Thoracic aorta (tissue), 2 donors: ENCODE measurements at regions not wholly inside any gene's neighbourhood (a gene's known extent, or its start where the extent isn't known, plus 50 kb on each side); places are given as distances from the start of the nearest gene placed in this dataset.

Source experiments
- ATAC-seq: fragments of 150-250 bp; one replicate; pipeline ENCODE4 v1.8.0; 2017; ENCODE audit warnings: low read depth; ENCODE audit not compliant: insufficient number of reproducible peaks, low FRiP score
- DNase-seq: peaks from one replicate; pipeline ENCODE4 v3.0.0-alpha.2; 2020; ENCODE audit warnings: low spot score
- H3K27ac ChIP-seq, 2 donors: fragments of 200-600 bp; sonication (generic); 1 replicate in 1 of 2; 2 replicates in 1 of 2; pipeline ENCODE4 v1.5.1; 2016; ENCODE audit warnings: mild to moderate bottlenecking in 2 of 2, moderate library complexity in 2 of 2
- H3K27me3 ChIP-seq: fragments of 200-600 bp; sonication (generic); replicated peaks from 2 replicates; pipeline ENCODE4 v1.6.0; 2016; ENCODE audit warnings: mild to moderate bottlenecking; ENCODE audit not compliant: insufficient read depth
- H3K36me3 ChIP-seq: fragments of 200-600 bp; sonication (generic); one replicate; pipeline ENCODE4 v1.5.1; 2016
- H3K4me1 ChIP-seq, 2 donors: fragments of 200-600 bp; sonication (generic); 1 replicate in 1 of 2; 2 replicates in 1 of 2; pipeline versions ENCODE4 v1.5.1 to v1.6.0; 2016; ENCODE audit warnings: low read depth in 2 of 2, mild to moderate bottlenecking in 1 of 2; ENCODE audit not compliant: control insufficient read depth in 1 of 2
- H3K4me3 ChIP-seq: fragments of 200-600 bp; sonication (generic); 2 replicates; pipeline ENCODE4 v1.5.1; 2016; ENCODE audit warnings: mild to moderate bottlenecking
- H3K9me3 ChIP-seq: fragments of 200-600 bp; sonication (generic); 2 replicates; pipeline ENCODE4 v1.5.1; 2016
- TF ChIP-seq, protein P1 (sequence below): fragments of 200-600 bp; sonication (generic); IDR thresholded peaks from one replicate; pipeline ENCODE4 v1.5.1; 2019; ENCODE audit warnings: antibody characterized with exemption

DNA sequence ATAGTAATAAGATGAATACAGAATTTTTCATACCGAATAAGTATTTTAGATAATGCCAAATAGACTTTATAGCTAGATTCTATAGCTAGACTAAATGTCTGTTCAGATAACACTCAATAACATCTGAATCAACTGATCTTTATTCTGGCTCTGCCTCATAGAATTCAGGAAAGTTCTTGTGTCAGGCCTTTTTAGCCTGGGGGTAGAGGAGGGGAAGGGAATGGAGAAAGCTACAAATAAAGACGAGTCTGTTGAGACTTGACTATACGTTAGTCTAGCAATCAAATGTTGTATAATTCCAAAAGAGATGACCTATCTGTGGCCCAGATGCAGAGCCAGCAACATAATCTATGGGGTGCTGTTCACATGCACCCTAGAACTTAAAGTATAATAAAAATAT, 106.6 kb upstream of the ABI3BP start:
- ATAC-seq (no peak), DNase-seq (no peak)
- H3K36me3 ChIP-seq, result no peaks in the 10 kb centered on the region
- H3K4me3 ChIP-seq, result no peak overlapping the region
- TF ChIP-seq, protein P1, sequence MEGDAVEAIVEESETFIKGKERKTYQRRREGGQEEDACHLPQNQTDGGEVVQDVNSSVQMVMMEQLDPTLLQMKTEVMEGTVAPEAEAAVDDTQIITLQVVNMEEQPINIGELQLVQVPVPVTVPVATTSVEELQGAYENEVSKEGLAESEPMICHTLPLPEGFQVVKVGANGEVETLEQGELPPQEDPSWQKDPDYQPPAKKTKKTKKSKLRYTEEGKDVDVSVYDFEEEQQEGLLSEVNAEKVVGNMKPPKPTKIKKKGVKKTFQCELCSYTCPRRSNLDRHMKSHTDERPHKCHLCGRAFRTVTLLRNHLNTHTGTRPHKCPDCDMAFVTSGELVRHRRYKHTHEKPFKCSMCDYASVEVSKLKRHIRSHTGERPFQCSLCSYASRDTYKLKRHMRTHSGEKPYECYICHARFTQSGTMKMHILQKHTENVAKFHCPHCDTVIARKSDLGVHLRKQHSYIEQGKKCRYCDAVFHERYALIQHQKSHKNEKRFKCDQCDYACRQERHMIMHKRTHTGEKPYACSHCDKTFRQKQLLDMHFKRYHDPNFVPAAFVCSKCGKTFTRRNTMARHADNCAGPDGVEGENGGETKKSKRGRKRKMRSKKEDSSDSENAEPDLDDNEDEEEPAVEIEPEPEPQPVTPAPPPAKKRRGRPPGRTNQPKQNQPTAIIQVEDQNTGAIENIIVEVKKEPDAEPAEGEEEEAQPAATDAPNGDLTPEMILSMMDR, result no peak
- peaks cover 3 to 26% of the 10 kb centered on the region in 2 donors for H3K4me1 ChIP-seq
- no peak overlapping the region for H3K27ac ChIP-seq
- no peaks in the 10 kb centered on the region for H3K27me3 ChIP-seq
- no peaks in the 10 kb centered on the region for H3K9me3 ChIP-seq

DNA sequence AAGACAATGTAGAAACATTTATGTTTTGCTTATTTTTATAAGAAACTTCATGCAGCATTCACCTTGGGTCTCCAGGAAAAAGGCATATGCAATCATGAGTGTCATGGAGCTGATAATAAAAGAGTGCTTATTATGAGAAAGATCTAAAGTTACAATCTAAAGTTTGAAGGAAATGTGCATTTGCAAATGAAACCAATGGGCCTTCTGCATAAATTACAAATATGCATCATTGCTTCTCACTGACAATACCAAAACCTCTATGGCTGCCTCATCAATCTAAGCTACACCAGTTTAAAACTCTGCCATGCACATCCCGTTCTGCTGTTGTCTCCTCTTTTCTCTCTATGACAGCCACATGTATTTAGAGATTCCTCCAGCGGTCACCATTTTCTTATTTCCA, 103.2 kb upstream of the ABI3BP start:
- Histone ChIP-seq H3K4me3 (no peak overlapping the region), H3K36me3 (no peaks in the 10 kb centered on the region), H3K4me1 (peaks cover 0 to 13% of the 10 kb centered on the region in 2 donors), H3K27me3 (no peaks in the 10 kb centered on the region), H3K27ac (no peak overlapping the region), H3K9me3 (no peaks in the 10 kb centered on the region)
- no peak for DNase-seq
- TF ChIP-seq, protein P1, result no peak
- ATAC-seq, result no peak

DNA sequence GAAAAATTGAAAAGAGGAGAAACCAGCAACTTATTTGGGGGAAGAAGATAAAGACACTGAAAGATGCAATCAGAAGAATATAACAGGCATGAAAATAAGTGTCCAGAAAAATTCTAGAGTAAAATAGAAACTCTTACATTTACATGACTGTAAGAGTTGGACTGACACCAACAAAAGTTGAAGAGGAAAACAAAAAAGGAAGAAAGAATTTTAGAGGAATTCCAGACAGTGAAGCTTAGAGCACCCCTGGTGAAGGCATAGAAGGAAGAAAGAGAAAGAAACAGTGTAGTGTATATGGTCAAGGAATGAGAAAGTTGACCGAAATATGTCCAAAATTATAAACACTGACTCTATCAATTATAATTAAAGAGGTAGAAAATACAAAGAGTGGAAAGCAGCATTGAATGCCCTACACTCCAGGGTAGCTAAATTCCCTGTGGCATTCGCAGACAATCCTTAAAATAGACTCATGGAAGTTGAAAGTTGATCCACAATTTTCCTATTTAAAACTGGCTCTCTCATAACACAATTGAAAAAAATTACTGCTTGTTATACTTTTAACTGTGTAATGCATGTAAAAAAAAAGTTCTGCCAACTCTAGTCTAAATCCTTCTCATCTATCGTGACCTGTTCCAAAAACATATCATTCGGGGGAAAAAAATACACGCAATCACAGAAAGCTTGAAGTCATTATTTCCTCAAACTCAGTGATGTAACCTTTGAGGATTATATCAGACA, 102.6 kb upstream of the ABI3BP start:
- DNase-seq (no peak), ATAC-seq (no peak)
- TF ChIP-seq, protein P1, result no peak
- Histone ChIP-seq H3K36me3 (no peaks in the 10 kb centered on the region), H3K4me1 (peaks cover 0 to 13% of the 10 kb centered on the region in 2 donors), H3K27me3 (no peaks in the 10 kb centered on the region), H3K27ac (no peak overlapping the region), H3K4me3 (no peak overlapping the region), H3K9me3 (no peaks in the 10 kb centered on the region)

DNA sequence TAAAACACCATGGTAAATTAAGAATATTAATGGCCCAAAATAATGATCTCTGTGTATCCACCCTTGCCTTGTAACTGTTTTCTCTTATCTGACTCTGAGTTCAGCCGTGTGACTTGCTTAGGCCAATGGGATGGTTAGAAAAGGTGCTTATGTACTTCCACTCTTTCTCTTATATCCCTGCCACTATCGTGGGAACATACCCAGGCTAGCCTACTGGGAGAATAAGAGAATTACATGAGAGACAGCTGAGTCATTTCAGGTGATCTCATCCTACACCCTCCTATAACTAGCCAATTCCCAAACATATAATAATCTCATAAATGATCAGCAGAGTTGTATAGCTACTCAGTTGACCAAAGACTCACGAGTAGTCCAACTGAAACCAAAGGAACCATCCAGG, 98.3 kb upstream of the ABI3BP start:
- ATAC-seq (no peak), DNase-seq (no peak)
- H3K9me3 ChIP-seq, result no peaks in the 10 kb centered on the region
- TF ChIP-seq, protein P1, result no peak
- H3K27ac ChIP-seq, result no peak overlapping the region
- no peaks in the 10 kb centered on the region for H3K36me3 ChIP-seq
- H3K4me3 ChIP-seq, result no peak overlapping the region
- H3K27me3 ChIP-seq, result no peaks in the 10 kb centered on the region
- peaks cover 0 to 13% of the 10 kb centered on the region in 2 donors for H3K4me1 ChIP-seq

DNA sequence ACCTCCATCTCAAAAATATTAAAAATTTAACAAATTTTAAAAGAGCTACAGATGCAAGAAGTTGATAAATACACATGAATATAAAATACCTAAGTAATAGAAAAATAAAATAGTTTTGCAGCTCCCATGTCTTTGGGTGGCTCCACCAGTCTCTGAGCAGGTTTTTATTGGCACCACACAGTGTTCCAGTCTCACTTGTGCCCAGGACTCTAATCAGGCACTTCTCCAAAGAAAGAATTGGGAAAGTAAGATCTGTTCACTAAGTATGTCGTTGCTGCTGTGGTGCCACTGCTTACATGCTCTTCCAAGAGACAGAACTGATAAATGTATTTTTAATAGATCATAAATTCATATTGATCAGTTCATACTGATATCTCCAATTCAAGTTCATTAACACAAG, 92.5 kb upstream of the ABI3BP start:
- DNase-seq (no peak), ATAC-seq (no peak)
- no peaks in the 10 kb centered on the region for H3K9me3 ChIP-seq
- no peaks in the 10 kb centered on the region for H3K27me3 ChIP-seq
- no peak overlapping the region for H3K4me3 ChIP-seq
- H3K36me3 ChIP-seq, result no peaks in the 10 kb centered on the region
- peak overlapping the region in 1 of 2 donors; percentile 4 for H3K27ac ChIP-seq
- peaks cover 6 to 16% of the 10 kb centered on the region in 2 donors for H3K4me1 ChIP-seq
- TF ChIP-seq, protein P1, result no peak
